CD4-positive, alpha-beta T cell (primary cell): ENCODE measurements at regions not wholly inside any gene's neighbourhood (a gene's known extent, or its start where the extent isn't known, plus 50 kb on each side); places are given as distances from the start of the nearest gene placed in this dataset.

ENCODE experiments used
- ATAC-seq: fragments of 200-7000 bp; cut with Tn5 transposase; one replicate; pipeline ENCODE4 v1.10.0; 2022; ENCODE audit warnings: mild to moderate bottlenecking; ENCODE audit not compliant: poor library complexity
- CTCF ChIA-PET: fragments of 350-600 bp; sonication (Branson Sonifier 250); formaldehyde crosslinking; loops from one replicate; lab custom pipeline; 2021; ENCODE audit warnings: antibody characterized with exemption, inconsistent platforms; lab: Charles Lee
- POLR2A ChIA-PET: fragments of 350-600 bp; sonication (Branson Sonifier 250); formaldehyde crosslinking; loops from one replicate; lab custom pipeline; 2021; ENCODE audit warnings: antibody characterized with exemption, inconsistent platforms; lab: Charles Lee
- DNase-seq, 14 experiments: peaks; one replicate each; pipeline ENCODE4 v3.0.0-alpha.2; 2013 to 2020; ENCODE audit warnings: mixed read lengths in 2 of 14
- H3K27ac ChIP-seq, 2 donors: one replicate each; pipeline versions ENCODE4 v1.5.1 to v1.7.0; 2013; ENCODE audit warnings: low read length in 2 of 2, low read depth in 1 of 2, mild to moderate bottlenecking in 1 of 2
- H3K27me3 ChIP-seq, 2 experiments: 1 replicate in 1 of 2; 2 replicates in 1 of 2; pipeline versions ENCODE4 v1.6.1 to v1.7.0; 2013; ENCODE audit warnings: low read length in 2 of 2, control low read depth in 1 of 2, mild to moderate bottlenecking in 1 of 2, moderate library complexity in 1 of 2; ENCODE audit not compliant: insufficient read depth in 2 of 2, control insufficient read depth in 1 of 2
- H3K36me3 ChIP-seq: one replicate; pipeline ENCODE4 v1.6.1; 2013; ENCODE audit warnings: low read length, control low read depth; ENCODE audit not compliant: insufficient read depth
- H3K4me1 ChIP-seq: one replicate; pipeline ENCODE4 v1.6.1; 2013; ENCODE audit warnings: low read length, control low read depth; ENCODE audit not compliant: insufficient read depth
- H3K4me3 ChIP-seq: one replicate; pipeline ENCODE4 v1.5.1; 2013; ENCODE audit warnings: mild to moderate bottlenecking, low read length, moderate library complexity
- H3K9me3 ChIP-seq, 2 experiments: 1 replicate in 1 of 2; 2 replicates in 1 of 2; pipeline versions ENCODE4 v1.6.1 to v1.7.0; 2013; ENCODE audit warnings: low read length in 2 of 2, mild to moderate bottlenecking in 2 of 2, control low read depth in 1 of 2, moderate library complexity in 1 of 2; ENCODE audit not compliant: control insufficient read depth in 1 of 2, insufficient read depth in 1 of 2
- H3K27ac Mint-ChIP-seq: one replicate; pipeline ENCODE4 v1.8.0; 2020; ENCODE audit warnings: mixed read lengths
- H3K27me3 Mint-ChIP-seq: one replicate; pipeline ENCODE4 v1.8.0; 2021; ENCODE audit warnings: mixed read lengths
- H3K36me3 Mint-ChIP-seq: one replicate; pipeline ENCODE4 v1.8.0; 2021; ENCODE audit warnings: low read depth, mixed read lengths
- H3K4me1 Mint-ChIP-seq: one replicate; pipeline ENCODE4 v1.8.0; 2021; ENCODE audit warnings: low read depth, mixed read lengths
- H3K4me3 Mint-ChIP-seq: one replicate; pipeline ENCODE4 v1.8.0; 2020; ENCODE audit warnings: mild to moderate bottlenecking, mixed read lengths
- H3K9me3 Mint-ChIP-seq: one replicate; pipeline ENCODE4 v1.8.0; 2020; ENCODE audit warnings: mixed read lengths
- CTCF ChIP-seq: fragments of 200-600 bp; IDR thresholded peaks from one replicate; pipeline ENCODE4 v1.8.0; 2022; ENCODE audit warnings: antibody characterized with exemption, mild to moderate bottlenecking
- intact Hi-C, 2 experiments: fragments of 100-400 bp; cut with DNase I in 1 of 2; cut with micrococcal nuclease in 1 of 2; formaldehyde crosslinking; loops; one replicate each; pipeline versions ENCODE4 v1.15.1 to v1.9.0; 2023 to 2025; cut with DNase I, micrococcal nuclease

- H3K27ac ChIP-seq: no peak overlapping the region
- no peaks in the 10 kb centered on the region for H3K36me3 ChIP-seq
- ATAC-seq: no peak
- no peak overlapping the region for H3K4me3 ChIP-seq
- no peaks in the 10 kb centered on the region for H3K27me3 ChIP-seq
- no peaks in the 10 kb centered on the region for H3K9me3 Mint-ChIP-seq
- H3K4me1 ChIP-seq: no peaks in the 10 kb centered on the region
- H3K4me1 Mint-ChIP-seq: no peaks in the 10 kb centered on the region
- ChIA-PET POLR2A (no interaction called here), CTCF (no interaction called here)
- no peaks in the 10 kb centered on the region for H3K36me3 Mint-ChIP-seq
- H3K27ac Mint-ChIP-seq: no peak overlapping the region
- DNase-seq: no peak
- H3K27me3 Mint-ChIP-seq: peaks cover 12% of the 10 kb centered on the region
- intact Hi-C loops: no loop called here
- H3K4me3 Mint-ChIP-seq: no peak overlapping the region
- H3K9me3 ChIP-seq: no peaks in the 10 kb centered on the region
- TF ChIP-seq CTCF: no peak
Measured at GRCh38 chr9:79390077-79390698, 181.6 kb upstream of the TLE4 start.

GRCh38 chr9:79390781-79391770 lies 180.7 kb upstream of the TLE4 start:
- intact Hi-C loops: no loop called here
- Mint-ChIP-seq H3K27me3 (peaks cover 12% of the 10 kb centered on the region), H3K9me3 (no peaks in the 10 kb centered on the region)

GRCh38 chr9:79395228-79395627 lies 176.5 kb upstream of the TLE4 start:
- no peaks in the 10 kb centered on the region for H3K36me3 Mint-ChIP-seq
- ChIA-PET CTCF (no interaction called here), POLR2A (no interaction called here)
- H3K27me3 ChIP-seq: no peaks in the 10 kb centered on the region
- no peak overlapping the region for H3K27ac Mint-ChIP-seq
- no peak overlapping the region for H3K4me3 Mint-ChIP-seq
- TF ChIP-seq CTCF: no peak
- H3K4me1 Mint-ChIP-seq: no peaks in the 10 kb centered on the region
- no peaks in the 10 kb centered on the region for H3K9me3 Mint-ChIP-seq
- no peak for DNase-seq
- no peak overlapping the region for H3K27ac ChIP-seq
- peaks cover 9% of the 10 kb centered on the region for H3K27me3 Mint-ChIP-seq
- no peak for ATAC-seq
- H3K4me1 ChIP-seq: no peaks in the 10 kb centered on the region
- no peak overlapping the region for H3K4me3 ChIP-seq
- no peaks in the 10 kb centered on the region for H3K9me3 ChIP-seq
- H3K36me3 ChIP-seq: no peaks in the 10 kb centered on the region
- intact Hi-C loops: no loop called here

More at GRCh38 chr9:79390781-79391770, 180.7 kb upstream of the TLE4 start:
- CTCF ChIA-PET: no interaction called here
- no peak for ATAC-seq
- Mint-ChIP-seq H3K4me3 (no peak overlapping the region), H3K36me3 (no peaks in the 10 kb centered on the region), H3K4me1 (no peaks in the 10 kb centered on the region), H3K27ac (no peak overlapping the region)
- no peak for DNase-seq
- no peak overlapping the region for H3K4me3 ChIP-seq
- H3K36me3 ChIP-seq: no peaks in the 10 kb centered on the region
- H3K27me3 ChIP-seq: no peaks in the 10 kb centered on the region
- no peak overlapping the region for H3K27ac ChIP-seq
- POLR2A ChIA-PET: no interaction called here
- no peak for TF ChIP-seq CTCF
- no peaks in the 10 kb centered on the region for H3K4me1 ChIP-seq
- H3K9me3 ChIP-seq: no peaks in the 10 kb centered on the region
